ENCODE measurements at regions not wholly inside any gene's neighbourhood (a gene's known extent, or its start where the extent isn't known, plus 50 kb on each side); places are given as distances from the start of the nearest gene placed in this dataset.

GRCh38 chr1:182118851-182119250 lies 57.3 kb upstream of the ZNF648 start:
- DNase-seq (ENCODE audit: extremely low read depth in 1 of 4, low spot score in 3 of 4) (no peak), FAIRE-seq (no peak), ATAC-seq (no peak)
- Histone ChIP-seq H3K9me1 (ENCODE audit: control insufficient read depth, insufficient read depth, low read length) (no peaks in the 10 kb centered on the region), H3K4me2 (ENCODE audit: insufficient read depth, low read length) (no peak overlapping the region), H3K27me3 (ENCODE audit: control insufficient read depth in 2 of 2, insufficient read depth in 2 of 2, low read length in 2 of 2) (peaks cover 16 to 31% of the 10 kb centered on the region in 2 experiments), H4K20me1 (replicated peaks; ENCODE audit: control insufficient read depth, insufficient read depth, low read length) (no peaks in the 10 kb centered on the region), H3K9me3 (replicated peaks; ENCODE audit: control insufficient read depth, insufficient read depth, low read depth, low read length) (no peaks in the 10 kb centered on the region), H3K9ac (ENCODE audit: insufficient read depth in 1 of 2, low read depth in 2 of 2, low read length in 2 of 2) (no peak overlapping the region), H3K27ac (ENCODE audit: extremely low read depth, low read depth, low read length) (no peak overlapping the region), H2AFZ (ENCODE audit: low read depth, low read length) (no peak overlapping the region), H3K4me3 (no peak overlapping the region), H3K4me1 (replicated peaks in 1 of 2; ENCODE audit: control insufficient read depth in 2 of 2, insufficient read depth in 2 of 2, low read length in 2 of 2) (peaks cover 0 to 3% of the 10 kb centered on the region in 2 experiments; a peak in 3 of 5 replicates), H3K36me3 (ENCODE audit: control insufficient read depth, insufficient read depth, low read length) (no peaks in the 10 kb centered on the region), H3K79me2 (ENCODE audit: control insufficient read depth, insufficient read depth, low read length) (no peaks in the 10 kb centered on the region)
- intact Hi-C loops (cut with micrococcal nuclease): no loop called here
- CTCF ChIA-PET (ENCODE audit: low intra/inter-chr PET ratio): no interaction called here
- TF ChIP-seq TCF15 (CRISPR knock-in tag; IDR thresholded peaks at IDR 0.05): no peak
- TF ChIP-seq ZNF253 (CRISPR knock-in tag; conservative IDR thresholded peaks at IDR 0.05): no peak
- no peak for TF ChIP-seq ZNF444 (CRISPR knock-in tag; IDR thresholded peaks at IDR 0.05)
- TF ChIP-seq ZNF140 (CRISPR knock-in tag; IDR thresholded peaks at IDR 0.05): no peak
- no peak for TF ChIP-seq CREB3 (tag; conservative IDR thresholded peaks at IDR 0.05; ENCODE audit: low read depth)
- TF ChIP-seq SRSF7 (optimal IDR thresholded peaks at IDR 0.05; ENCODE audit: low read depth, low read length): no peak
- no peak for TF ChIP-seq HDAC8 (tag; IDR thresholded peaks at IDR 0.05)
- TF ChIP-seq FOXA3 (CRISPR knock-in tag; conservative IDR thresholded peaks at IDR 0.05 in 1 of 2, IDR thresholded peaks at IDR 0.05 in 1 of 2): no peak
- TF ChIP-seq HNRNPUL1 (IDR thresholded peaks at IDR 0.05; ENCODE audit: low read length): no peak
- TF ChIP-seq EP300 (IDR thresholded peaks at IDR 0.05; ENCODE audit: low read length): no peak
- TF ChIP-seq POLR3A (IDR thresholded peaks at IDR 0.05; ENCODE audit: borderline replicate concordance, extremely low read depth, insufficient read depth, insufficient read length): no peak
- TF ChIP-seq NFRKB (IDR thresholded peaks at IDR 0.05; ENCODE audit: low read depth): no peak
- TF ChIP-seq ZKSCAN3 (CRISPR knock-in tag; IDR thresholded peaks at IDR 0.05): no peak
- TF ChIP-seq ZNF551 (CRISPR knock-in tag; IDR thresholded peaks at IDR 0.05): no peak
- no peak for TF ChIP-seq CREBBP (IDR thresholded peaks at IDR 0.05; ENCODE audit: low read depth, low read length)
- TF ChIP-seq E2F5 (CRISPR knock-in tag; IDR thresholded peaks at IDR 0.05): no peak
- no peak for TF ChIP-seq CEBPG (CRISPR knock-in tag; IDR thresholded peaks at IDR 0.05)
- TF ChIP-seq CEBPG (tag; conservative IDR thresholded peaks at IDR 0.05 in 1 of 2, IDR thresholded peaks at IDR 0.05 in 1 of 2): no peak
- no peak for TF ChIP-seq CREB1 (IDR thresholded peaks at IDR 0.05)
- TF ChIP-seq CREB1 (CRISPR knock-in tag; IDR thresholded peaks at IDR 0.05): no peak
- TF ChIP-seq POLR2B (IDR thresholded peaks at IDR 0.05; ENCODE audit: low read depth, partially characterized antibody): no peak
- TF ChIP-seq ETV1 (tag; conservative IDR thresholded peaks at IDR 0.05; ENCODE audit: low read depth): no peak
- in situ Hi-C loops (cut with MboI): no loop called here
- BruUV-seq (replicated peaks): no TSS peak
- POLR2A ChIA-PET: interaction anchor here (1.1 kb wide), 1 partner anchor 278 kb away, joined by 4 read pairs; no protein-coding TSS in a partner anchor

All from K562 (cell line).